GM18507 (cell line): ENCODE measurements at regions not wholly inside any gene's neighbourhood (a gene's known extent, or its start where the extent isn't known, plus 50 kb on each side); places are given as distances from the start of the nearest gene placed in this dataset.

Experiments
- DNase-seq: peaks from one replicate; pipeline ENCODE4 v3.0.0; 2011; ENCODE audit warnings: low read depth; ENCODE audit not compliant: insufficient read length; ENCODE audit errors: extremely low spot score
- FAIRE-seq: peaks from 2 replicates; lab custom pipeline; 2011; peaks lifted over from hg19 to GRCh38; lab: Jason Lieb, UNC

DNA sequence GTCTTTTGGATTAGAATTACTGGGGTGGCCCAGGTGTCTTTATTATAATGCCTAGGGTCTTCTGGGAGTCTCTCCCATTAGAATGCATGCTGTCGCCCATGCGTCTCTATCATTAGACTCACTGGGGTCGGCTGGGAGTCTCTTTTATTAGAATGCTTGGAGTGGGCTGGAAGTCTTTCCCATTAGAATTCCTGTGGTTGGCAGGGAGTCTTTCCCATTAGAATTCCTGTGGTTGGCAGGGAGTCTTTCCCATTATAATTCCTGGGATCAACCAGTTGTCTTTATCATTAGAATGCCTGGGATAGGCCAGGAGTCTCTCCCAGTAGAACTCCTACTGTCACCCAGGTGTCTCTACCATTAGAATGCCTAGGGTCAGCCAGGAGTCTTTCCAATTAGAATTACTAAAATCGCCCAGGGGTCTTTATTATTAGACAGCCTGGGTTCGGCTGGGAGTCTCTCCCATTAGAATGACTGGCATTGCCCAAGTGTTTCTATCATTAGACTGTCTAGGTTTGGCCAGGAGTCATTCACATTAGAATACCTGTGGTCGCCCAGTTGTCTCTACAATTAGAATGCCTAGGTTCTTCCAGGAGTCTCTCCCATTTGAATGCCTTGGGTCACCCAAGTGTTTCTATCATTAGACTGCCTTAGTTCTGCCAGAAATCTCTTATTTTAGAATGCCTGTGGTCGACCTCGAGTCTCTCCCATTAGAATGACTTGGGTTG is 1558.5 kb downstream of the UQCRFS1 start:
- no peak for DNase-seq
- FAIRE-seq, result no peak

DNA sequence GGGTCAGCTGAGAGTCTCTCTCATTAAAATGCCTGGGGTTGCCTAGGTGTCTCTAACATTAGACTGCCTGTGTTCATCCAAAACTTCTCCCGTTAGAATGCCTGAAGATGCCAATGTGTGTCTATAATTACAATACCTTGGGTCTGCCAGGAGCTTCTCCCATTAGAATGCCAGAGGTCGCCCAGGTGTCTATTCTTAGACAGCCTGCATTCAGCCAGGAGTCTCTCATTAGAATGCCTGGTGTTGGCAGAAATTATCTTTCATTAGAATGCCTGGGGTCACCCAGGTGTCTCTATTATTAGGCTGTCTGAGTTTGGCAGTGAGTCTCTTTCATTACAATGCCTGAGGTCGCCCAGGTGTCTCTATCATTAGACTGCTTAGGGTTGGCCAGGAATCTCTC is 1560.2 kb downstream of the UQCRFS1 start:
- FAIRE-seq (no peak), DNase-seq (no peak)

DNA sequence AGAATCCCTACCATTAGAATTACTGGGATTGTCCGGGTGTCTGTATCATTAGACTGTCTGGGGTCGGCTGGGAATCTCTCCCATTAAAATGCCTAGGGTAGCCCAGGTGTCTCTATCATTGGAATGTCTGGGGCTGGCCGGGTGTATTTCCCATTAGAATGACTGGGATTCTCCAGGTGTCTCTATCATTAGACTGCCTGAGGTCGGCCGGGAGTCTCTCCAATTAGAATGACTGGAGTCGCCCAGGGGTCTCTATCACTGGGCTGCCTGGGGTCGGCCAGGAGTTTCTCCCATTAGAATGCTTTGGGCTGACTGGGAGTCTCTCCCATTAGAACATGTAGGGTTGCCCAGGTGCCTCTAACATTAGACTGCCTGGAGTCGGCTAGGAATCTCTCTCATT is 1560.7 kb downstream of the UQCRFS1 start:
- FAIRE-seq (no peak), DNase-seq (no peak)

DNA sequence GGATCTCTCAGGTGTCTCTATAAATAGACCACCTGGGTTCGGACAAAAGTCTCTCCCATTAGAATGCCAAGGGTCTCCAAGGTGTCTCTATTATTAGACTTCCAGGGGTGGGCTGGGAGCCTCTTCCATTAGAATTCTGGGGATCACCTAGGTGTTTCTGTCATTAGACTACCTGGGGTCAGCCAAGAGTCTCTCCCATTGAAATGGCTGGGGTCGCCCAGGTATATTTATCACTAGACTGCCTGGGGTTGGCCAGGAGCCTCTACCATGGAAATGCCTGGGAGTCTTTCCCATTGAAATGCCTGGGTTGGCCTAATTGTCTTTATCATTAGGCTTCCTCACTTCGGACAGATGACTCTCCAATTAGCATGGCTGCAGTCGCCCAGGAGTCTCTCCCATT is 1565.5 kb downstream of the UQCRFS1 start:
- FAIRE-seq, result no peak
- no peak for DNase-seq

DNA sequence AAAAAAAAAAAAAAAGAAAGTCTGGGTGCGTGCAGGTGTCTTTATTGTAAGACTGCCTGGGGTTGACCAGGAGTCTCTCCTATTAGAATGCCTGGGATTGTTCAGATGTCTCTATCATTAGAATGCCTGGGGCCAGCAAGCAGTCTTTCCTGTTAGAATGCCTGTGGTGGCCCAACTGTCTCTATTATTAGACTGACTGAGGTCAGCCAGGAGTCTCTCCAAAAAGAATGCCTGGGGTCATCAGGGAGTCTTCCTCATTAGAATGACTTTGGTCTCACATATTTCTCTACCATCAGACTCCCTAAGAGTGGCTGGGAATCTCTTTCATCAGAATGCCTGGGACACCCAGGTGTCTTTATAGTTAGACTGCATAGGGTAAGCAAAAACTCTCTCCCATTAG is 1577.5 kb downstream of the UQCRFS1 start:
- DNase-seq (no peak), FAIRE-seq (no peak)

DNA sequence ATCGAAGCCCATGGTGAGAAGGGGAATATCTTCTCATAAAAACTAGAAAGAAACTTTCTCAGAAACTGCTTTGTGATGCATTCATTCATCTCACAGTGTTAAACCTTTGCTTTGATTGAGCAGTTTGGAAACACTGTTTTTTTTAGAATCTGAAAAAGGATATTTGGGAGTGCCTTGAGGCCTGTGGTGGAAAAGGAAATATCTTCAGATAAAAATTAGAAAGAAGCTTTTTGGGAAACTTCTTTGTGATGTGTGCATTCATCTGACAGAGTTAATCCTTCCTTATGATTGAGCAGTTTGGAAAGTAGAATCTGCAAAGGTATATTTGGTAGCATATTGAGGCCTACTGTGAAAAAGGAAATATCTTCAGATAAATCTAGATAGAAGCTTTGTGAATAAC is 1594.9 kb downstream of the UQCRFS1 start:
- FAIRE-seq (no peak), DNase-seq (no peak)

DNA sequence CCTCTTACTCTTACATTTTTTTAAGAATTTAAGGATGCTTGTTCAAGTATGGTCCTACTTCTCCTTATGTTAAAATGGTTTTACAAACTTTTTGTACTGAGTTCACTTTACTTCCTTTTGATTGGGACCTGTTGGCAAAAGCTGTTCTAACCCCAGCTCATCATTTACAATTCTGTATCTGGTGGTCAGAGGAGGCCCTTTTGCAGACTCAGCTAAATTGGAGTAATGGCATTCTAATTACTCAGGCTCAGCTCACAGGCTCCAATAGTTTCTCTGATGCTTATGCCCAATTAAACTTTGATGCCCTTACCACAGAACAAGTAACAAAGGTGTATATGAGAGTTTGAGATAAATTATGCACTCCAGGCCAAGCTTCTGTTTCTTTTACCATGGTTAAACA is 1632.0 kb downstream of the UQCRFS1 start:
- no peak for DNase-seq
- FAIRE-seq, result no peak
